SK-N-SH (cell line): ENCODE measurements at regions not wholly inside any gene's neighbourhood (a gene's known extent, or its start where the extent isn't known, plus 50 kb on each side); places are given as distances from the start of the nearest gene placed in this dataset.

Experiments
- CTCF ChIA-PET: fragments of 300-600, 350-600 bp; formaldehyde crosslinking; extraction: SDS; loops from one replicate; lab custom pipeline; 2021; lab: Yijun Ruan, JAX
- POLR2A ChIA-PET: fragments of 350-600 bp; sonication (Branson Sonifier 250); formaldehyde crosslinking; extraction: SDS; loops from one replicate; lab custom pipeline; 2020; ENCODE audit warnings: antibody characterized with exemption, inconsistent platforms; lab: Yijun Ruan, JAX
- DNase-seq: peaks from one replicate; pipeline ENCODE4 v3.0.0; 2012
- H2AFZ ChIP-seq: fragments of 200-600 bp; sonication (generic); 2 replicates; pipeline ENCODE4 v1.8.1; 2016; ENCODE audit warnings: antibody characterized with exemption, mild to moderate bottlenecking, low read depth
- H3F3A ChIP-seq: fragments of 200-600 bp; sonication (generic); replicated peaks from 2 replicates; pipeline ENCODE3; 2016; ENCODE audit warnings: antibody characterized with exemption, mild to moderate bottlenecking; ENCODE audit not compliant: insufficient read depth
- H3K27ac ChIP-seq, 2 experiments: fragments of 200-500 bp in 1 of 2; fragments of 200-600 bp in 1 of 2; sonication (Bioruptor generic) in 1 of 2; sonication (generic), shearing (Covaris generic) in 1 of 2; 2 replicates each; pipeline versions ENCODE4 v1.5.1 to v1.6.1; 2014 to 2016; ENCODE audit warnings: low read depth in 2 of 2, inconsistent platforms in 1 of 2, low read length in 1 of 2, mild to moderate bottlenecking in 1 of 2, mixed read lengths in 1 of 2
- H3K27me3 ChIP-seq: fragments of 200-600 bp; sonication (generic), shearing (Covaris generic); 2 replicates; pipeline ENCODE4 v1.6.1; 2016; ENCODE audit warnings: mixed run types; ENCODE audit not compliant: insufficient read depth
- H3K36me3 ChIP-seq, 2 experiments: fragments of 200-500 bp in 1 of 2; fragments of 200-600 bp in 1 of 2; sonication (Bioruptor generic) in 1 of 2; sonication (generic) in 1 of 2; replicated peaks in 1 of 2; 2 replicates each; pipeline versions ENCODE3 to v1.5.1; 2014 to 2016; ENCODE audit warnings: low read length in 1 of 2, mild to moderate bottlenecking in 1 of 2; ENCODE audit not compliant: insufficient read depth in 2 of 2, control insufficient read depth in 1 of 2
- H3K4me1 ChIP-seq, 2 experiments: fragments of 200-500 bp in 1 of 2; fragments of 200-600 bp in 1 of 2; sonication (Bioruptor generic) in 1 of 2; sonication (generic), shearing (Covaris generic) in 1 of 2; 2 replicates each; pipeline versions ENCODE4 v1.5.1 to v1.6.1; 2014 to 2016; ENCODE audit warnings: low read depth in 1 of 2, low read length in 1 of 2, mixed run types in 1 of 2; ENCODE audit not compliant: insufficient read depth in 2 of 2, control insufficient read depth in 1 of 2
- H3K4me2 ChIP-seq: fragments of 200-600 bp; sonication (generic), shearing (Covaris generic); 2 replicates; pipeline ENCODE4 v1.6.1; 2017; ENCODE audit warnings: mixed run types
- H3K4me3 ChIP-seq, 2 experiments: fragments of 200-500 bp in 1 of 2; fragments of 200-600 bp in 1 of 2; sonication (Bioruptor generic) in 1 of 2; sonication (generic), shearing (Covaris generic) in 1 of 2; 2 replicates each; pipeline versions ENCODE4 v1.5.1 to v1.8.1; 2014 to 2016; ENCODE audit warnings: low read depth in 2 of 2, inconsistent platforms in 1 of 2, low read length in 1 of 2, mild to moderate bottlenecking in 1 of 2, mixed read lengths in 1 of 2, moderate library complexity in 1 of 2
- H3K79me2 ChIP-seq: fragments of 200-600 bp; sonication (generic); 2 replicates; pipeline ENCODE4 v1.8.1; 2017; ENCODE audit warnings: mild to moderate bottlenecking; ENCODE audit not compliant: insufficient read depth
- H3K9ac ChIP-seq: fragments of 200-600 bp; sonication (generic); 2 replicates; pipeline ENCODE4 v1.6.1; 2017; ENCODE audit warnings: mixed run types
- H3K9me2 ChIP-seq: fragments of 200-600 bp; sonication (generic); 2 replicates; pipeline ENCODE4 v1.6.1; 2017; ENCODE audit warnings: mixed run types
- H3K9me3 ChIP-seq: fragments of 200-600 bp; sonication (generic); 2 replicates; pipeline ENCODE4 v1.6.1; 2017; ENCODE audit warnings: mixed run types, mild to moderate bottlenecking, moderate library complexity
- H4K20me1 ChIP-seq: fragments of 200-600 bp; sonication (generic); 2 replicates; pipeline ENCODE4 v1.6.1; 2017; ENCODE audit warnings: mild to moderate bottlenecking, mixed run types; ENCODE audit not compliant: insufficient read depth
- EZH2phosphoT487 ChIP-seq: fragments of 200-600 bp; sonication (generic); IDR thresholded peaks from 2 replicates; pipeline ENCODE4 v1.6.1; 2017; ENCODE audit warnings: low read depth, mixed run types, mild to moderate bottlenecking, antibody characterized with exemption, moderate library complexity, borderline replicate concordance
- FOXJ3 ChIP-seq: sonication (generic); formaldehyde crosslinking; IDR thresholded peaks from 2 replicates; pipeline ENCODE4 v1.5.1; 2020; ENCODE audit warnings: mild to moderate bottlenecking, missing genetic modification reagents
- GATA2 ChIP-seq: sonication (generic); formaldehyde crosslinking; IDR thresholded peaks from 2 replicates; pipeline ENCODE4 v1.5.0; 2020; ENCODE audit warnings: mild to moderate bottlenecking, missing genetic modification reagents
- MXI1 ChIP-seq: IDR thresholded peaks from 2 replicates; pipeline ENCODE4 v1.6.1; 2012; ENCODE audit warnings: mild to moderate bottlenecking, low read depth, low read length, improper control_type of control experiment
- NRF1 ChIP-seq: IDR thresholded peaks from 2 replicates; pipeline ENCODE4 v1.6.1; 2012; ENCODE audit warnings: low read depth, mild to moderate bottlenecking, low read length
- POLR2AphosphoS5 ChIP-seq: IDR thresholded peaks from 2 replicates; pipeline ENCODE4 v1.6.1; 2012; ENCODE audit warnings: low read depth, low read length
- RAD21 ChIP-seq: IDR thresholded peaks from 2 replicates; pipeline ENCODE4 v1.6.1; 2012; ENCODE audit warnings: mild to moderate bottlenecking, low read length
- RCOR1 ChIP-seq: fragments of 150-350 bp; IDR thresholded peaks from 2 replicates; pipeline ENCODE4 v1.6.1; 2017; ENCODE audit warnings: antibody characterized with exemption, low read length
- SIN3A ChIP-seq: IDR thresholded peaks from 2 replicates; pipeline ENCODE4 v1.6.1; 2012; ENCODE audit warnings: low read depth, mild to moderate bottlenecking, low read length, moderate library complexity, borderline replicate concordance
- TCF12 ChIP-seq: IDR thresholded peaks from 2 replicates; pipeline ENCODE4 v1.4.0; 2012
- TEAD4 ChIP-seq: IDR thresholded peaks from 2 replicates; pipeline ENCODE4 v1.4.0; 2012; ENCODE audit warnings: mild to moderate bottlenecking, borderline replicate concordance; ENCODE audit not compliant: insufficient read depth
- YY1 ChIP-seq: IDR thresholded peaks from 2 replicates; pipeline ENCODE4 v1.4.0; 2012; ENCODE audit warnings: low read depth, mild to moderate bottlenecking
- WGBS: methylation state at CpG from one replicate; pipeline ENCODE4 v1.1.6; 2017; ENCODE audit warnings: low lambda C conversion rate; 5-methylcytosine and 5-hydroxymethylcytosine counted together
- TF ChIP-seq, protein P1 (sequence below): IDR thresholded peaks from 2 replicates; pipeline ENCODE4 v1.6.1; 2012; ENCODE audit warnings: mild to moderate bottlenecking, low read depth, low read length, moderate library complexity
- TF ChIP-seq, protein P2 (sequence below): IDR thresholded peaks from 2 replicates; pipeline ENCODE4 v1.4.0; 2012; ENCODE audit warnings: low read depth

DNA sequence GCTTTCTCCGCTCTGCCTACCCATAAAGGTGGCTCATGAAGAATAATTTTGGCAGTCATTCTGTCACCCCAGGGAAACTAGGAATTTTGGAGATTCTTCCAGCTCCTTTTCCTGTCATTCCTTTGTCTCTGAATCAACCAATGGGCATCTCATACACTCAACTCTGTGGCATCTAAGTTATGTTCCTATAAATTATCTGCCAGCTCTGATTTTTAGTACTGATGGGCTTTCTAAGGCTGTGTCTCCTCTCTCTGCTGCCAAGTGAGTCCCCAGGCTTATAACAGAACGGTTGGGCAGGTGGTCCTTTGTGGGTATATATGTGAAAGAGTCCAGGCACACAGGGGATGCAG, 226.8 kb downstream of the NMUR2 start:
- H4K20me1 ChIP-seq, result no peaks in the 10 kb centered on the region
- H3K9me3 ChIP-seq, result no peaks in the 10 kb centered on the region
- H3K9ac ChIP-seq, result no peak overlapping the region
- H3K4me2 ChIP-seq, result no peak overlapping the region
- no peaks in the 10 kb centered on the region for H3K36me3 ChIP-seq
- no peaks in the 10 kb centered on the region for H3K79me2 ChIP-seq
- no peak overlapping the region for H3K4me3 ChIP-seq
- DNase-seq, result no peak
- H3K4me1 ChIP-seq, result no peaks in the 10 kb centered on the region
- H2AFZ ChIP-seq, result no peak overlapping the region
- CTCF ChIA-PET, result interaction anchor here (1.1 kb wide), 1 partner anchor 36 kb away, joined by 3 read pairs; no protein-coding TSS in a partner anchor
- TF ChIP-seq TEAD4 (no peak), FOXJ3 (CRISPR knock-in tag) (no peak), SIN3A (no peak)
- no peak overlapping the region for H3K27ac ChIP-seq
- POLR2A ChIA-PET, result no interaction called here
- H3F3A ChIP-seq, result no peaks in the 10 kb centered on the region
- WGBS, result 15% methylated on average over 2 of the region's 2 CpGs
- H3K9me2 ChIP-seq, result no peaks in the 10 kb centered on the region; the same call in 1 of the 2 replicates
- H3K27me3 ChIP-seq, result no peaks in the 10 kb centered on the region; the same call in 1 of the 2 replicates

DNA sequence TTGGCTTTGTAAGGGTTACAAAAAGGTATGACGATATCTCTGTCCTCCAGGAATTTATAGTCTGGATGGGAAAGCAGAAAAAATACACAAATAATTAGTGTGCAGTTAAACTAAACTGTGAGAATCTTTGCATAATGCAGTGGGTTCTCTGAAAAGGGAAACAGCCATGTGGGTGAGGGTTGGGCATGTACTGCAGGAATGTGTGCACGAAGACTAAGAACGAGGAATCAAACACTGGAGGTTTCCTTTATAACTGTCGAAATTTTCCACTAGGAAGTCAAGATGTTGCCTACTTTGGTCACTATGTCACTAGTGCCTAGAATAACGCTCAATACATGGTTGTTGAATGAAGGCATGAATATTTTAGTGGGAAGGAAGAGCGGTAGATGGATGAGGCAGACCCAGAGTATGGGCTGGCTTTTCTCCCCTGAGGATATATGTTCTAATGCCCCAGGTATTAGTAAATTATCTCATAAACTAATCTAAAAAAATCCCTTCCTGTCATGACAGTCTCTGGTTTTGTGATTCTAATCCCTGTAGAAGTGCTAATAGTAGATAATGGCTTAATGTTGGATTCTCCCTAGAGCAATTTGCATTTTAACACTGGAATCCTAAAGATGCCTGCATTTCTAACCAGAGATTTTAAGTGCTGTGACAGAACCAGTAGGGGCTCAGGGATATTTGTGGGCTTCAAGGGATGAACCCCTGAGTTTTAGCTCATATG, 227.3 kb downstream of the NMUR2 start:
- H3K27ac ChIP-seq, result no peak overlapping the region
- no peaks in the 10 kb centered on the region for H3F3A ChIP-seq
- ChIA-PET CTCF (no interaction called here), POLR2A (no interaction called here)
- H3K4me1 ChIP-seq, result no peaks in the 10 kb centered on the region
- no peaks in the 10 kb centered on the region for H4K20me1 ChIP-seq
- no peaks in the 10 kb centered on the region; the same call in 1 of the 2 replicates for H3K27me3 ChIP-seq
- no peaks in the 10 kb centered on the region for H3K36me3 ChIP-seq
- H3K9me2 ChIP-seq, result no peaks in the 10 kb centered on the region; the same call in 1 of the 2 replicates
- no peak for DNase-seq
- TF ChIP-seq, protein P1, sequence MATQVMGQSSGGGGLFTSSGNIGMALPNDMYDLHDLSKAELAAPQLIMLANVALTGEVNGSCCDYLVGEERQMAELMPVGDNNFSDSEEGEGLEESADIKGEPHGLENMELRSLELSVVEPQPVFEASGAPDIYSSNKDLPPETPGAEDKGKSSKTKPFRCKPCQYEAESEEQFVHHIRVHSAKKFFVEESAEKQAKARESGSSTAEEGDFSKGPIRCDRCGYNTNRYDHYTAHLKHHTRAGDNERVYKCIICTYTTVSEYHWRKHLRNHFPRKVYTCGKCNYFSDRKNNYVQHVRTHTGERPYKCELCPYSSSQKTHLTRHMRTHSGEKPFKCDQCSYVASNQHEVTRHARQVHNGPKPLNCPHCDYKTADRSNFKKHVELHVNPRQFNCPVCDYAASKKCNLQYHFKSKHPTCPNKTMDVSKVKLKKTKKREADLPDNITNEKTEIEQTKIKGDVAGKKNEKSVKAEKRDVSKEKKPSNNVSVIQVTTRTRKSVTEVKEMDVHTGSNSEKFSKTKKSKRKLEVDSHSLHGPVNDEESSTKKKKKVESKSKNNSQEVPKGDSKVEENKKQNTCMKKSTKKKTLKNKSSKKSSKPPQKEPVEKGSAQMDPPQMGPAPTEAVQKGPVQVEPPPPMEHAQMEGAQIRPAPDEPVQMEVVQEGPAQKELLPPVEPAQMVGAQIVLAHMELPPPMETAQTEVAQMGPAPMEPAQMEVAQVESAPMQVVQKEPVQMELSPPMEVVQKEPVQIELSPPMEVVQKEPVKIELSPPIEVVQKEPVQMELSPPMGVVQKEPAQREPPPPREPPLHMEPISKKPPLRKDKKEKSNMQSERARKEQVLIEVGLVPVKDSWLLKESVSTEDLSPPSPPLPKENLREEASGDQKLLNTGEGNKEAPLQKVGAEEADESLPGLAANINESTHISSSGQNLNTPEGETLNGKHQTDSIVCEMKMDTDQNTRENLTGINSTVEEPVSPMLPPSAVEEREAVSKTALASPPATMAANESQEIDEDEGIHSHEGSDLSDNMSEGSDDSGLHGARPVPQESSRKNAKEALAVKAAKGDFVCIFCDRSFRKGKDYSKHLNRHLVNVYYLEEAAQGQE, result no peak
- TF ChIP-seq GATA2 (CRISPR knock-in tag) (no peak), MXI1 (no peak), POLR2AphosphoS5 (no peak), EZH2phosphoT487 (no peak), NRF1 (no peak), YY1 (no peak), RCOR1 (no peak), RAD21 (no peak), TCF12 (no peak), FOXJ3 (CRISPR knock-in tag) (no peak)
- TF ChIP-seq, protein P2, sequence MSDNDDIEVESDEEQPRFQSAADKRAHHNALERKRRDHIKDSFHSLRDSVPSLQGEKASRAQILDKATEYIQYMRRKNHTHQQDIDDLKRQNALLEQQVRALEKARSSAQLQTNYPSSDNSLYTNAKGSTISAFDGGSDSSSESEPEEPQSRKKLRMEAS, result no peak
- H3K9me3 ChIP-seq, result no peaks in the 10 kb centered on the region
- WGBS, result 6% methylated on average over 6 of the region's 6 CpGs
- H3K79me2 ChIP-seq, result no peaks in the 10 kb centered on the region
- H3K9ac ChIP-seq, result no peak overlapping the region
- H3K4me3 ChIP-seq, result no peak overlapping the region
- H2AFZ ChIP-seq, result no peak overlapping the region
- H3K4me2 ChIP-seq, result no peak overlapping the region
